Activated T-cell treated with anti-CD3 and anti-CD28 coated beads, Interleukin-2, amount 50 U/mL, for 72 hours (primary cell): ENCODE measurements at regions not wholly inside any gene's neighbourhood (a gene's known extent, or its start where the extent isn't known, plus 50 kb on each side); places are given as distances from the start of the nearest gene placed in this dataset.

ENCODE experiments used
- ATAC-seq, 2 donors: fragments of 150-1000 bp; cut with Tn5 transposase; replicated peaks in 1 of 2; 2 replicates each; pipeline ENCODE4 v1.10.0; 2021; ENCODE audit warnings: moderate library complexity in 2 of 2, mild to moderate bottlenecking in 1 of 2
- DNase-seq, 2 donors: peaks; one replicate each; pipeline ENCODE4 v3.0.0; 2021 to 2022; ENCODE audit warnings: mixed read lengths in 1 of 2
- H3K27ac Mint-ChIP-seq: one replicate; pipeline ENCODE4 v1.8.0; 2022; ENCODE audit warnings: mild to moderate bottlenecking, moderate library complexity, mixed read lengths
- H3K27me3 Mint-ChIP-seq: one replicate; pipeline ENCODE4 v1.8.0; 2022; ENCODE audit warnings: low read depth, mixed read lengths
- H3K36me3 Mint-ChIP-seq, 2 donors: one replicate each; pipeline ENCODE4 v1.8.0; 2022; ENCODE audit warnings: mixed read lengths in 2 of 2, mild to moderate bottlenecking in 1 of 2; ENCODE audit not compliant: insufficient read depth in 2 of 2
- H3K4me1 Mint-ChIP-seq: one replicate; pipeline ENCODE4 v1.8.0; 2022; ENCODE audit warnings: low read depth, mixed read lengths
- H3K4me3 Mint-ChIP-seq, 2 donors: one replicate each; pipeline ENCODE4 v1.8.0; 2022; ENCODE audit warnings: mild to moderate bottlenecking in 2 of 2, mixed read lengths in 2 of 2, moderate library complexity in 2 of 2
- H3K9me3 Mint-ChIP-seq, 2 donors: one replicate each; pipeline ENCODE4 v1.8.0; 2022; ENCODE audit warnings: mixed read lengths in 2 of 2

- H3K27ac Mint-ChIP-seq: no peak overlapping the region
- no peak overlapping the region for H3K4me3 Mint-ChIP-seq
- H3K4me1 Mint-ChIP-seq: no peaks in the 10 kb centered on the region
- peaks cover 0 to 2% of the 10 kb centered on the region in 2 donors for H3K9me3 Mint-ChIP-seq
- DNase-seq (no peak), ATAC-seq (no peak)
- no peaks in the 10 kb centered on the region for H3K36me3 Mint-ChIP-seq
- H3K27me3 Mint-ChIP-seq: peaks cover 10% of the 10 kb centered on the region
Measured at GRCh38 chr3:153666991-153667740, 454.0 kb upstream of the ARHGEF26 start.

GRCh38 chr3:153669527-153669926, 451.7 kb upstream of the ARHGEF26 start:
- ATAC-seq (no peak), DNase-seq (no peak)
- H3K27me3 Mint-ChIP-seq: peaks cover 10% of the 10 kb centered on the region
- peaks cover 13% of the 10 kb centered on the region for H3K4me1 Mint-ChIP-seq
- H3K4me3 Mint-ChIP-seq: no peak overlapping the region
- no peak overlapping the region for H3K27ac Mint-ChIP-seq
- H3K36me3 Mint-ChIP-seq: no peaks in the 10 kb centered on the region
- no peaks in the 10 kb centered on the region for H3K9me3 Mint-ChIP-seq

GRCh38 chr3:153670577-153670976, 450.6 kb upstream of the ARHGEF26 start:
- ATAC-seq (no peak), DNase-seq (no peak)
- Mint-ChIP-seq H3K27me3 (peaks cover 10% of the 10 kb centered on the region), H3K36me3 (no peaks in the 10 kb centered on the region), H3K4me1 (peaks cover 13% of the 10 kb centered on the region), H3K4me3 (no peak overlapping the region), H3K27ac (no peak overlapping the region), H3K9me3 (no peaks in the 10 kb centered on the region)

- H3K27ac Mint-ChIP-seq: no peak overlapping the region
- no peaks in the 10 kb centered on the region for H3K9me3 Mint-ChIP-seq
- peaks cover 13% of the 10 kb centered on the region for H3K4me1 Mint-ChIP-seq
- ATAC-seq: peak; percentile 98
- DNase-seq: peak in 1 of 2 donors; percentile 2
- peaks cover 0 to 6% of the 10 kb centered on the region in 2 donors for H3K36me3 Mint-ChIP-seq
- peak overlapping the region in 1 of 2 donors; percentile 1 for H3K4me3 Mint-ChIP-seq
- H3K27me3 Mint-ChIP-seq: peaks cover 10% of the 10 kb centered on the region
Measured at GRCh38 chr3:153673853-153674252, 447.3 kb upstream of the ARHGEF26 start.

GRCh38 chr3:153679714-153680113, 441.5 kb upstream of the ARHGEF26 start:
- DNase-seq (no peak), ATAC-seq (no peak)
- no peak overlapping the region for H3K27ac Mint-ChIP-seq
- no peak overlapping the region for H3K4me3 Mint-ChIP-seq
- H3K36me3 Mint-ChIP-seq: peaks cover 5 to 12% of the 10 kb centered on the region in 2 donors
- H3K4me1 Mint-ChIP-seq: peaks cover 20% of the 10 kb centered on the region
- no peaks in the 10 kb centered on the region for H3K27me3 Mint-ChIP-seq
- H3K9me3 Mint-ChIP-seq: peaks cover 6 to 8% of the 10 kb centered on the region in 2 donors

- H3K4me1 Mint-ChIP-seq: peaks cover 20% of the 10 kb centered on the region
- H3K36me3 Mint-ChIP-seq: peaks cover 5 to 12% of the 10 kb centered on the region in 2 donors
- H3K4me3 Mint-ChIP-seq: no peak overlapping the region
- ATAC-seq: peak; percentile 32 to 58
- peaks cover 6 to 8% of the 10 kb centered on the region in 2 donors for H3K9me3 Mint-ChIP-seq
- H3K27me3 Mint-ChIP-seq: no peaks in the 10 kb centered on the region
- no peak overlapping the region for H3K27ac Mint-ChIP-seq
- no peak for DNase-seq
Measured at GRCh38 chr3:153680526-153680925, 440.7 kb upstream of the ARHGEF26 start.

GRCh38 chr3:153681057-153681456, 440.1 kb upstream of the ARHGEF26 start:
- Mint-ChIP-seq H3K27ac (no peak overlapping the region), H3K4me3 (no peak overlapping the region), H3K9me3 (peaks cover 6 to 8% of the 10 kb centered on the region in 2 donors), H3K27me3 (no peaks in the 10 kb centered on the region), H3K4me1 (peaks cover 20% of the 10 kb centered on the region), H3K36me3 (peaks cover 5 to 12% of the 10 kb centered on the region in 2 donors)
- DNase-seq (no peak), ATAC-seq (no peak)

GRCh38 chr3:153688301-153689120, 432.7 kb upstream of the ARHGEF26 start:
- Mint-ChIP-seq H3K27ac (no peak overlapping the region), H3K4me3 (no peak overlapping the region), H3K27me3 (no peaks in the 10 kb centered on the region), H3K4me1 (peaks cover 3% of the 10 kb centered on the region), H3K9me3 (no peaks in the 10 kb centered on the region), H3K36me3 (no peaks in the 10 kb centered on the region)
- ATAC-seq (no peak), DNase-seq (no peak)

GRCh38 chr3:153693207-153693606, 428.0 kb upstream of the ARHGEF26 start:
- Mint-ChIP-seq H3K36me3 (no peaks in the 10 kb centered on the region), H3K27me3 (no peaks in the 10 kb centered on the region), H3K27ac (peak overlapping the region; percentile 50), H3K4me3 (peak overlapping the region in 1 of 2 donors; percentile 71), H3K4me1 (no peaks in the 10 kb centered on the region), H3K9me3 (no peaks in the 10 kb centered on the region)
- ATAC-seq (peak; percentile 51 to 90), DNase-seq (no peak)

- no peaks in the 10 kb centered on the region for H3K4me1 Mint-ChIP-seq
Measured at GRCh38 chr3:153702106-153702505, 419.1 kb upstream of the ARHGEF26 start.

GRCh38 chr3:153704115-153704514, 417.1 kb upstream of the ARHGEF26 start:
- Mint-ChIP-seq H3K9me3 (peaks cover 0 to 2% of the 10 kb centered on the region in 2 donors), H3K4me1 (no peaks in the 10 kb centered on the region), H3K27me3 (peaks cover 6% of the 10 kb centered on the region), H3K4me3 (no peak overlapping the region), H3K36me3 (no peaks in the 10 kb centered on the region), H3K27ac (no peak overlapping the region)
- DNase-seq: no peak
- ATAC-seq: no peak

More at GRCh38 chr3:153702106-153702505, 419.1 kb upstream of the ARHGEF26 start:
- DNase-seq (no peak), ATAC-seq (no peak)
- no peak overlapping the region for H3K4me3 Mint-ChIP-seq
- peaks cover 6% of the 10 kb centered on the region for H3K27me3 Mint-ChIP-seq
- peaks cover 0 to 2% of the 10 kb centered on the region in 2 donors for H3K9me3 Mint-ChIP-seq
- H3K27ac Mint-ChIP-seq: no peak overlapping the region
- no peaks in the 10 kb centered on the region for H3K36me3 Mint-ChIP-seq

- no peaks in the 10 kb centered on the region for H3K4me1 Mint-ChIP-seq
- ATAC-seq (no peak), DNase-seq (no peak)
- H3K27ac Mint-ChIP-seq: no peak overlapping the region
- peaks cover 6% of the 10 kb centered on the region for H3K27me3 Mint-ChIP-seq
- H3K36me3 Mint-ChIP-seq: no peaks in the 10 kb centered on the region
- no peak overlapping the region for H3K4me3 Mint-ChIP-seq
- peaks cover 0 to 3% of the 10 kb centered on the region in 2 donors for H3K9me3 Mint-ChIP-seq
Measured at GRCh38 chr3:153706706-153707105, 414.5 kb upstream of the ARHGEF26 start.

GRCh38 chr3:153714016-153714415, 407.2 kb upstream of the ARHGEF26 start:
- Mint-ChIP-seq H3K4me1 (no peaks in the 10 kb centered on the region), H3K36me3 (no peaks in the 10 kb centered on the region), H3K4me3 (no peak overlapping the region), H3K27ac (no peak overlapping the region), H3K9me3 (peaks cover 0 to 2% of the 10 kb centered on the region in 2 donors), H3K27me3 (no peaks in the 10 kb centered on the region)
- ATAC-seq (no peak), DNase-seq (no peak)
